ENCODE measurements at regions not wholly inside any gene's neighbourhood (a gene's known extent, or its start where the extent isn't known, plus 50 kb on each side); places are given as distances from the start of the nearest gene placed in this dataset.
"Not testable (repeated sequence)": the region's sequence is repeated elsewhere in the genome, so short reads cannot be mapped to it uniquely, and the experiment has no call there.

GRCh38 chr21:31511999-31512398 lies 147.5 kb upstream of the SOD1 start:
- not testable (repeated sequence) for TF ChIP-seq CTCF, EZH2 (IDR thresholded peaks at IDR 0.05)
